Natural killer cell (primary cell): ENCODE measurements at regions not wholly inside any gene's neighbourhood (a gene's known extent, or its start where the extent isn't known, plus 50 kb on each side); places are given as distances from the start of the nearest gene placed in this dataset.

Experiments used
- ATAC-seq, 3 donors: fragments of 150-1000 bp in 2 of 3; fragments of 200-7000 bp in 1 of 3; cut with Tn5 transposase; 1 replicate in 1 of 3; 2 replicates in 2 of 3; pipeline ENCODE4 v1.10.0; 2021; ENCODE audit warnings: mild to moderate bottlenecking in 2 of 3, moderate library complexity in 2 of 3
- DNase-seq, 2 donors: peaks; one replicate each; pipeline versions ENCODE4 v3.0.0 to v3.0.0-alpha.2; 2013 to 2021; ENCODE audit warnings: mixed read lengths in 1 of 2
- H3K27ac ChIP-seq: one replicate; pipeline ENCODE4 v1.5.1; 2013; ENCODE audit warnings: mild to moderate bottlenecking, low read length
- H3K27me3 ChIP-seq: one replicate; pipeline ENCODE4 v1.6.1; 2013; ENCODE audit warnings: low read length; ENCODE audit not compliant: control insufficient read depth, insufficient read depth
- H3K36me3 ChIP-seq: one replicate; pipeline ENCODE4 v1.6.1; 2013; ENCODE audit warnings: low read length; ENCODE audit not compliant: control insufficient read depth, insufficient read depth
- H3K4me1 ChIP-seq: one replicate; pipeline ENCODE4 v1.6.1; 2013; ENCODE audit warnings: low read length; ENCODE audit not compliant: control insufficient read depth, insufficient read depth
- H3K4me3 ChIP-seq: one replicate; pipeline ENCODE4 v1.5.1; 2013; ENCODE audit warnings: low read length
- H3K9me3 ChIP-seq: one replicate; pipeline ENCODE4 v1.6.1; 2013; ENCODE audit warnings: low read length; ENCODE audit not compliant: control insufficient read depth, insufficient read depth
- H3K27ac Mint-ChIP-seq, 2 donors: one replicate each; pipeline ENCODE4 v1.8.0; 2022; ENCODE audit warnings: mild to moderate bottlenecking in 2 of 2, mixed read lengths in 2 of 2, moderate library complexity in 1 of 2
- H3K27me3 Mint-ChIP-seq, 2 donors: one replicate each; pipeline ENCODE4 v1.8.0; 2022; ENCODE audit warnings: low read depth in 2 of 2, mixed read lengths in 2 of 2
- H3K36me3 Mint-ChIP-seq: one replicate; pipeline ENCODE4 v1.8.0; 2022; ENCODE audit warnings: mixed read lengths
- H3K4me1 Mint-ChIP-seq, 2 donors: one replicate each; pipeline ENCODE4 v1.8.0; 2022; ENCODE audit warnings: mixed read lengths in 2 of 2
- H3K4me3 Mint-ChIP-seq: one replicate; pipeline ENCODE4 v1.8.0; 2022; ENCODE audit warnings: mild to moderate bottlenecking, moderate library complexity, mixed read lengths
- H3K9me3 Mint-ChIP-seq, 2 donors: one replicate each; pipeline ENCODE4 v1.8.0; 2022; ENCODE audit warnings: mixed read lengths in 2 of 2
- CTCF ChIP-seq: fragments of 200-600 bp; IDR thresholded peaks from one replicate; pipeline ENCODE4 v1.8.0; 2022; ENCODE audit warnings: antibody characterized with exemption
- WGBS: methylation state at CpG from one replicate; pipeline ENCODE4 v1.1.7; 2013; ENCODE audit warnings: missing lambda C conversion rate; ENCODE audit not compliant: insufficient coverage; 5-methylcytosine and 5-hydroxymethylcytosine counted together
- intact Hi-C: fragments of 100-400 bp; cut with micrococcal nuclease; formaldehyde crosslinking; loops from one replicate; pipeline ENCODE4 v1.14.2; 2022

GRCh38 chr10:83706952-83707582 lies 432.2 kb upstream of the GHITM start:
- ATAC-seq: no peak
- intact Hi-C loops: no loop called here
- Histone ChIP-seq H3K27me3 (no peaks in the 10 kb centered on the region), H3K36me3 (no peaks in the 10 kb centered on the region), H3K9me3 (no peaks in the 10 kb centered on the region), H3K4me1 (no peaks in the 10 kb centered on the region), H3K27ac (no peak overlapping the region), H3K4me3 (no peak overlapping the region)
- no peak for TF ChIP-seq CTCF
- Mint-ChIP-seq H3K4me3 (no peak overlapping the region), H3K27me3 (no peaks in the 10 kb centered on the region), H3K27ac (no peak overlapping the region), H3K9me3 (peaks cover 14 to 15% of the 10 kb centered on the region in 2 donors), H3K36me3 (no peaks in the 10 kb centered on the region), H3K4me1 (no peaks in the 10 kb centered on the region)
- WGBS: 77% methylated on average over 2 of the region's 2 CpGs
- DNase-seq: no peak

GRCh38 chr10:83713423-83713822 lies 425.9 kb upstream of the GHITM start:
- Histone ChIP-seq H3K36me3 (no peaks in the 10 kb centered on the region), H3K27ac (no peak overlapping the region), H3K27me3 (no peaks in the 10 kb centered on the region), H3K9me3 (no peaks in the 10 kb centered on the region), H3K4me1 (no peaks in the 10 kb centered on the region), H3K4me3 (no peak overlapping the region)
- intact Hi-C loops: no loop called here
- no peaks in the 10 kb centered on the region for H3K27me3 Mint-ChIP-seq
- H3K27ac Mint-ChIP-seq: no peak overlapping the region
- H3K4me3 Mint-ChIP-seq: no peak overlapping the region
- DNase-seq (no peak), ATAC-seq (no peak)
- no peaks in the 10 kb centered on the region for H3K4me1 Mint-ChIP-seq
- H3K9me3 Mint-ChIP-seq: peaks cover 0 to 3% of the 10 kb centered on the region in 2 donors
- no CpG with 5 or more reads among the region's 1 CpG for WGBS
- H3K36me3 Mint-ChIP-seq: no peaks in the 10 kb centered on the region
- TF ChIP-seq CTCF: no peak

GRCh38 chr10:83723080-83723479 lies 416.2 kb upstream of the GHITM start:
- Histone ChIP-seq H3K36me3 (no peaks in the 10 kb centered on the region), H3K27ac (no peak overlapping the region), H3K9me3 (no peaks in the 10 kb centered on the region), H3K4me1 (no peaks in the 10 kb centered on the region), H3K27me3 (no peaks in the 10 kb centered on the region), H3K4me3 (no peak overlapping the region)
- ATAC-seq: no peak
- WGBS: 95% methylated on average over 2 of the region's 2 CpGs
- no peak for DNase-seq
- H3K27ac Mint-ChIP-seq: no peak overlapping the region
- peaks cover 4 to 17% of the 10 kb centered on the region in 2 donors for H3K9me3 Mint-ChIP-seq
- no peak overlapping the region for H3K4me3 Mint-ChIP-seq
- intact Hi-C loops: no loop called here
- TF ChIP-seq CTCF: no peak
- H3K27me3 Mint-ChIP-seq: no peaks in the 10 kb centered on the region
- no peaks in the 10 kb centered on the region for H3K36me3 Mint-ChIP-seq
- no peaks in the 10 kb centered on the region for H3K4me1 Mint-ChIP-seq
